Effector CD4-positive, alpha-beta T cell (primary cell): ENCODE measurements at regions not wholly inside any gene's neighbourhood (a gene's known extent, or its start where the extent isn't known, plus 50 kb on each side); places are given as distances from the start of the nearest gene placed in this dataset.
"Not testable (repeated sequence)": the region's sequence is repeated elsewhere in the genome, so short reads cannot be mapped to it uniquely, and the experiment has no call there.

ENCODE experiments used
- DNase-seq: peaks from one replicate; pipeline ENCODE4 v3.0.0-alpha.2; 2020

DNA sequence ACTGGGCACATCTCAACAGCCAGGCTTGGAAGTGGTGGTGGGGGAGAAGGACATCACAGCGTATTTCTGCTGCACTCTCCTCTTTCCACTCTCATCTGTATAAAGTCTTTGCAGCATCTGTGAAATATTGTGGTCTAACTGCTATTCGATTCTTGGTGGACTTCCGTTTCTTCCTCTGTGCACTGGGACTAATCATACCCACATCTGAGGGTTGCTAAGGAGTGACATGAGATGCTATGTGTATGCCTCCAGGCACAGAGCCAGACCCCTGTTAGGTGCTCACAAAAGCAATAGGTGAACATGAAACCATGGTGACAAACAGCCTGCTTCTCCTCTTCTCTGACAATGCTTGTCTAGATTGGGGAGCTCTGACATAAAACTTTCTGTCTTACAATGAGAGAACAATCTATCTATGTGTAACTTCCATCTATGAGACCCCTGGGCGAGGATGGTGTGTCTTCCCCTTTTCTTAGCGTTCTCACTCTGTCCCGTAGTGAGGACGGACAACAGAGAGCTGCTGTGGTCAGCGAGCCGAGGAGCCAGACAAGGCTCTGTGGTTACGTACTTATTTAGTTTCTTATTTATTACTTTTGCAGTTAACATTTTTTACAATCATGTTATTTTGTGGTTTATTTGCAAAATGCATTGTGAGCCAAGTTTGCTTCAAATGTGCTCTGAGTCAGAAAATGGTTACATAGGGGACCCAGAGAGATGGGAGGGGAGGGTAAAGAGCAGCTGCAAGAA, 196.7 kb upstream of the TPRG1 start:
- no peak for DNase-seq

- no peak for DNase-seq
Observed at GRCh38 chr3:188975600-188976314, 196.0 kb upstream of the TPRG1 start.

DNA sequence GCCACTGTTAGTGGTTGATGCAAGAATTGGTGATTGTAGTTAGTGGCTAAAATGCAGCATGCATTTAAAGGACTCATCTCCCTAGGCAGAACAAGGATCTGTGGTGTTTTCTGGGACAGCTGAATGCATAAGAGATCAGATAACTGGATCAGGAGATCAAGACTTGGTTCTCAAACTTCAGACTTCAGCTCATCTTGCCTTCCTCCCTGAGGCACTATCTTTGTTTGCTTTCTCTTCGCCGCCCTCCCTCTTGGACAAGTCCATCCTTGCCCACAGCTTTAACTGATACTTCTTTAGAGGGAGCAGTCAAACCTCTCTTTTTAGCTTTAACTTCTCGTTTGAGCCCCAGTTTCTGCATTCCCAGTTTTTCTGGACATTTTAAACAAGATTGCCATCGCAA, 195.4 kb upstream of the TPRG1 start:
- no peak for DNase-seq

- no peak for DNase-seq
Observed at GRCh38 chr3:188978421-188979171, 193.2 kb upstream of the TPRG1 start.

DNA sequence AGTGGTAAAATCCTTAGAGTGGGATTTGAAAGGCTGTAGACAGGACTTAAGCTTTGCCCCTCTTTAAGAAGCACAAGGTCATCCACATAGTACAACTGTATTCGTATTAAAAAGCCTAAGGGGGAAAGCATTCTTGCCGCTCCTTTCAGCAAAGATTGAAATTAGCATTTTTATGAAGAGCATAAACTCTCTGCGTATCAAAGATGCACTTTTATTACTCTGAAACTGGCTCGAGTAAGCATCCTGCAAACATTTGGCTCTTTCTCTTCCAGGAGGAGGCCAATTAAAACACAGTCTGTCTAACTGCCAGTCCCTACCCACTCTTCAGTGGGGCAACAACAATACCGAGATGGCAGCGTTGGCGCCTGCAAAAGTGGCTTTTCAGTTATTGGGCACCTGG, 192.5 kb upstream of the TPRG1 start:
- DNase-seq: no peak

GRCh38 chr3:188979669-188980310, 192.0 kb upstream of the TPRG1 start:
- no peak for DNase-seq

DNA sequence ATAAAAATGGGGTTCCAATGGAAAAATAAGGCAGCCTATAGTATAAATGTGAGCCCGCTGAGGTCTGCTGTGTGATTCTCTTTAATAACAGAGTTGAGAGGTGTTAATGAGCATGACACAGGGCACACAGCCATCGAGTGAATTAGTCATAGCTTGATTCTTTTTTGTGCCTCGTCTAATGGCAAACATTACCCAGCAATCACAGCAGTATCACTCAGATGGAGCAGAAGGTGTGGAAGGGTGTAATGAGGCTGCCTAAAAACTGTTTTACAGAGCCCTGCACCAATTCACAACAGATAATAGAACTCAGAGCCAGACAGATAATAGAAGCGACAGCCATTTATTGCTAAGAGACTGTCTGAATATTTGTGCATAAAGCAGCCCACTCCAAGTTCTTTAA, 178.6 kb upstream of the TPRG1 start:
- no peak for DNase-seq

- DNase-seq: no peak
Observed at GRCh38 chr3:189001559-189001958, 170.2 kb upstream of the TPRG1 start.

DNA sequence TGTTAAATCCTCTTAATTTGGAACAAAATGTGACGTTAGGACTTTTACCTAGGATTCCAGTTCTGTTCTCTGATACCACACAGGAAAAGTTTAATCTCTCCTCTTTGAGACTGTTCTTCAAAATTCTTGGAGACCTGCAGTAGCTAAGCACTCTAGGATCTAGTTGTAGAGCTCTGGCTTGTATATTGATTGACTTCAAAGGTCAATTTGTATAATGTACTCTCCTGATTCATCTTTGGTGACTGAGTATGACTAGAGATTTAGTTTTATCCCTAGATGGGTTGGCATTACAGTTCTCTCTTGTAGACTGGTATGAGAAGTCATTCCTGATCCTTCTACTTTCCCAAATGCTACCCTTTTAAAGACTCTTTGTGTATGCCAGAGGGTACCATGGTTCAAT, 168.4 kb upstream of the TPRG1 start:
- DNase-seq: no peak

GRCh38 chr3:189013224-189013888, 158.4 kb upstream of the TPRG1 start:
- DNase-seq: no peak

DNA sequence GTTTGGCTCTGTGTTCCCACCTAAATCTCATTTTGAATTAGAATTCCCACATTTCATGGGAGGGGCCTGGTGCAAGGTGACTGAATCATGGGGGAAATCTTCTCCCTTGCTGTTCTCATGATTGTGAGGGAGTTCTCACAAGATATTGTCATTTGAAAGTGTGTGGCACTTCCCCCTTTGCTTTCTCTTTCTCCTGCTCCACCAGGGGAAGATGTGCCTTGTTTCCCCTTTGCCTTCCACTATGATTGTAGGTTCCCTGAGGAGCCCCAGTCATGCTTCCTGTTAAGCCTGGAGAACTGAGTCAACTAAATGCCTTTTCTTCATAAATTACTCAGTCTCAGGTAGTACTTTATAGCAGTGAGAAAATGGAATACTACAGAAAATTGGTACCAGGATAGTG, 157.2 kb upstream of the TPRG1 start:
- no peak for DNase-seq

DNA sequence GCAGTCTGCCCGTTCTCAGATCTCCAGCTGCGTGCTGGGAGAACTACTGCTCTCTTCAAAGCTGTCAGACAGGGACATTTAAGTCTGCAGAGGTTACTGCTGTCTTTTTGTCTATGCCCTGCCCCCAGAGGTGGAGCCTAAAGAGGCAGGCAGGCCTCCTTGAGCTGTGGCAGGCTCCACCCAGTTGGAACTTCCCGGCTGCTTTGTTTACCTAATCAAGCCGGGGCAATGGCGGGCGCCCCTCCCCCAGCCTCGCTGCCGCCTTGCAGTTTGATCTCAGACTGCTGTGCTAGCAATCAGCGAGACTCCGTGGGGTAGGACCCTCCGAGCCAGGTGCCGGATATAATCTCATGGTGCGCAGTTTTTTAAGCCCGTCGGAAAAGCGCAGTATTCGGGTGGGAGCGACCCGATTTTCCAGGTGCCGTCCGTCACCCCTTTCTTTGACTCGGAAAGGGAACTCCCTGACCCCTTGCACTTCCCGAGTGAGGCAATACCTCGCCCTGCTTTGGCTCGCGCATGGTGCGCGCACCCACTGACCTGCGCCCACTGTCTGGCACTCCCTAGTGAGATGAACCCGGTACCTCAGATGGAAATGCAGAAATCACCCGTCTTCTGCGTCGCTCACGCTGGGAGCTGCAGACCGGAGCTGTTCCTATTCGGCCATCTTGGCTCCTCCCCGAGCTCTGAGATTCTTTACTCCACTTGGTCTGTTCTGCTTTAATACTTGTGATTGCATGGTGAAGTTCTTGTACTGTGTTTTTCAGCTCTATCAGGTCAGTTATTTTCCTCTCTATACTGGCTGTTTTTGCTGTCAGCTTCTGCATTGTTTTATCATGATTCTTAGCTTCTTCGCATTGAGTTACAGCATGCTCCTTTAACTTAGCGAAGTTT, 148.9 kb upstream of the TPRG1 start:
- DNase-seq: not testable (repeated sequence)

GRCh38 chr3:189025866-189026265, 145.9 kb upstream of the TPRG1 start:
- DNase-seq: no peak

- DNase-seq: no peak
Observed at GRCh38 chr3:189027626-189028155, 144.1 kb upstream of the TPRG1 start.

GRCh38 chr3:189038773-189039745, 132.7 kb upstream of the TPRG1 start:
- no peak for DNase-seq

GRCh38 chr3:189040656-189041335, 131.0 kb upstream of the TPRG1 start:
- DNase-seq: no peak

DNA sequence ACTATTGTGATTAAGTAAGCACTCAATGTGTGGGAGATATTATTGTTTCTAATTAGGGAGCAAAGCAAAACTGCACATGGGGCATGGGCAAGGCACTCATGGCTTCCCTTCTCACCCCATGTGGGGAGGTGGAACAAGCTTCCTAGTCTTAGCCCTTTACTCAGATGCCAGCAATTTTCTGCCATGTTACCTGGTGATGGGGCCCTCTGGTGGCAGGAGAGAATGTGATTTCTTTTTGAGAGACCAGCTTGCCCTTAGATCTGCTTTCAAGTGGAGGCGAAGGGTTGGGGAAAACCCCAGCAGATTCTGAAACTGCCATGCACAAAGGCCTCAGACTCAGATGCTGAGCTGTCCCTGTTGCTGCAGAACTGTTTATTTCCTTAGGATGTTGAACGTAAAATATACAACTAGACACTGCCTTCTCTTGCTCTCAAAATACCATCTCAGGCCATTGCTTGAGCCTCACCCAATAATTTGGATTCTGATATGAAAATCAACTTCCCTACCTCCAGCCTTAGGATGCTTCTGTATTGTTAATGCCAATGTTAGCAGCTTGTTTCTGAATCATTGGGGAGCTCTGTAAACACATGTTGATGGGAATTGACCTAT, 130.2 kb upstream of the TPRG1 start:
- peak; percentile 60 for DNase-seq

DNA sequence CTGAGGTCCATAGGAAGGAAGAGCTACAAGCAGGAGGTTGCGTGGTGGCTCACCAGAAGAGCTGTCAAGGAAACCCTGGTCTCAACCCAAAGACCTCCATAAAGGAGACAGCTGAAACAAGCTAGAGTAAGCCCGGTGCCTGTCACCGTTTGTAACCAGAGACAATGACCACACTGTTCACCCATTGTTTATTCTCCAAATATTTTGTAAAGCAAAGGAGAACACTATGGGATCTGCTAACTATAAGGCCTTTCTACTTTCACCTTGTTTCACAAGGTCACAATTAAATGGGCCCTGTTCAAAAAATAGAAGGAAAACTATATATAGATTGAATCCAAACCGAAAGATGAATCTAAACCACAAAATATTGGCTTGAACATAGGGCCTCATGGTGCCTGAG, 128.9 kb upstream of the TPRG1 start:
- DNase-seq: no peak
